ENCODE measurements at regions not wholly inside any gene's neighbourhood (a gene's known extent, or its start where the extent isn't known, plus 50 kb on each side); places are given as distances from the start of the nearest gene placed in this dataset.

GRCh38 chr6:164025180-164025579 is 610.7 kb downstream of the QKI start:
- TF ChIP-seq CTCF (IDR thresholded peaks at IDR 0.05; ENCODE audit: low read depth, low read length, poor library complexity, severe bottlenecking) (no peak), EZH2phosphoT487 (IDR thresholded peaks at IDR 0.05; ENCODE audit: borderline replicate concordance, low read length) (no peak)
